ENCODE measurements at regions not wholly inside any gene's neighbourhood (a gene's known extent, or its start where the extent isn't known, plus 50 kb on each side); places are given as distances from the start of the nearest gene placed in this dataset.

DNA sequence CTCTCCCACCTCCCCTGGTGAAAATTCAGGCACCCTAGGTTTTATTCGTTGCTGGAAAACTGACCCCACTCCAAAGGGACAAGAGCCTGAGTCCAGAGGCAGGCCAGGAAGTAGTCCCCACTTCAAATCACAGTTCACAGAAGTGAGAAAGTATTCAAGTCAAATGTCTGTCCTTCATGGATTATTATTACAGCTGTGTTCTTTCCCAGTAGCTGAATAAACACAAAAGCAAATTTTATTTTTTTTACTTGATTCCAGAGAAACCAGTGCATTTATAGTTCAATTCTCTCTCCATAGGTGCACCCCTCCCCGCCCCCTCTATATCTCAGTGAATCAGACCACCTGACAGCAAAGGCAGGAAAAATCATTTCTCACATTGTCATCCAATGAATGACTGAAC lies 113.8 kb upstream of the COL1A2 start:
- H3K36me3 Mint-ChIP-seq (ENCODE audit: low read depth) = no peaks in the 10 kb centered on the region
- H3K4me3 Mint-ChIP-seq (ENCODE audit: unreplicated experiment) = peak overlapping the region; percentile 46
- no peak for DNase-seq (ENCODE audit: low spot score)
- TF ChIP-seq, protein P1, sequence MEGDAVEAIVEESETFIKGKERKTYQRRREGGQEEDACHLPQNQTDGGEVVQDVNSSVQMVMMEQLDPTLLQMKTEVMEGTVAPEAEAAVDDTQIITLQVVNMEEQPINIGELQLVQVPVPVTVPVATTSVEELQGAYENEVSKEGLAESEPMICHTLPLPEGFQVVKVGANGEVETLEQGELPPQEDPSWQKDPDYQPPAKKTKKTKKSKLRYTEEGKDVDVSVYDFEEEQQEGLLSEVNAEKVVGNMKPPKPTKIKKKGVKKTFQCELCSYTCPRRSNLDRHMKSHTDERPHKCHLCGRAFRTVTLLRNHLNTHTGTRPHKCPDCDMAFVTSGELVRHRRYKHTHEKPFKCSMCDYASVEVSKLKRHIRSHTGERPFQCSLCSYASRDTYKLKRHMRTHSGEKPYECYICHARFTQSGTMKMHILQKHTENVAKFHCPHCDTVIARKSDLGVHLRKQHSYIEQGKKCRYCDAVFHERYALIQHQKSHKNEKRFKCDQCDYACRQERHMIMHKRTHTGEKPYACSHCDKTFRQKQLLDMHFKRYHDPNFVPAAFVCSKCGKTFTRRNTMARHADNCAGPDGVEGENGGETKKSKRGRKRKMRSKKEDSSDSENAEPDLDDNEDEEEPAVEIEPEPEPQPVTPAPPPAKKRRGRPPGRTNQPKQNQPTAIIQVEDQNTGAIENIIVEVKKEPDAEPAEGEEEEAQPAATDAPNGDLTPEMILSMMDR (IDR thresholded peaks at IDR 0.05) = no peak
- peak overlapping the region; percentile 79 for H3K27ac Mint-ChIP-seq (ENCODE audit: unreplicated experiment)
- no peaks in the 10 kb centered on the region for H3K27me3 Mint-ChIP-seq (ENCODE audit: low read depth)
- H3K4me1 Mint-ChIP-seq (ENCODE audit: low read depth) = peaks cover 50% of the 10 kb centered on the region
- no peaks in the 10 kb centered on the region for H3K9me3 Mint-ChIP-seq (ENCODE audit: low read depth)

DNA sequence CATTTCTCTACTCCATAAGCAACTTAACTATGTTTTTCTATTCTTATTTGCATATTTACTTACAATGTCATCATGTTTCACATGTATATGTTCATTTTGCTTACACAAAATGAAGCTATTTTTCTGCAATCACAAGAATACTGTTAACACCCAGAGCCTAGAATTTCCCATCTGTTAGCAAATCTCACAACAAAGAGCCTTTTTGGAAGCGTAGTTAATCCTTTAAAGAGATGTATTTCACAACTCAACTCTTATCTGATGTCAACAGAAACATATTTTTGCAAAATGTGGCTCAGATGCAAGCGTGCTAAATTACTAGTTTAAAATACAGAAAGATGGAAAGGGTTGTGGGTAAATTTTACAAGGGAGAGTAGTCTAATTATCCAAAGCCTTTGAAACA lies 110.6 kb upstream of the COL1A2 start:
- H3K4me3 Mint-ChIP-seq (ENCODE audit: unreplicated experiment) = no peak overlapping the region
- peaks cover 40% of the 10 kb centered on the region for H3K4me1 Mint-ChIP-seq (ENCODE audit: low read depth)
- H3K9me3 Mint-ChIP-seq (ENCODE audit: low read depth) = no peaks in the 10 kb centered on the region
- no peaks in the 10 kb centered on the region for H3K27me3 Mint-ChIP-seq (ENCODE audit: low read depth)
- TF ChIP-seq, protein P1 (IDR thresholded peaks at IDR 0.05) = no peak
- no peaks in the 10 kb centered on the region for H3K36me3 Mint-ChIP-seq (ENCODE audit: low read depth)
- H3K27ac Mint-ChIP-seq (ENCODE audit: unreplicated experiment) = no peak overlapping the region
- DNase-seq (ENCODE audit: low spot score) = no peak

DNA sequence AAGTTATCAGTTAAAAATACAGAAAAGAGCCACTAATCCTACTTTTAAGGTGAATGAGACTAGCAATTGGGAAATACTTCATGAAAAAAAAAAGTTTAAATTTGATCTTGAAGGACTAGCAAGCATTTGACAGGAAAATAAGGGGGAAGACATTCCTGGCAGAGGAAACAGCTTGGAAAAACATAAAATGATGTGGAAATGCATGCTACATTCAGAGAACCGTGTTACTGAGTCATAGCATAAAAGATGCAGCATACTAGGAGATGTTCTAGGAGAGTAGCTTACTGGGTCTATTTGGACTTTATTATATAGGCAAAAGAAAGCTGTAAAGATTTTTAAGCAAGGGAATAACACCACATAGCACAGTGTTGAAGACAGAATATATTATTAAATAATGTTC lies 108.6 kb upstream of the COL1A2 start:
- Mint-ChIP-seq H3K4me1 (ENCODE audit: low read depth) (peaks cover 41% of the 10 kb centered on the region), H3K9me3 (ENCODE audit: low read depth) (no peaks in the 10 kb centered on the region), H3K27ac (ENCODE audit: unreplicated experiment) (no peak overlapping the region), H3K36me3 (ENCODE audit: low read depth) (no peaks in the 10 kb centered on the region), H3K4me3 (ENCODE audit: unreplicated experiment) (no peak overlapping the region), H3K27me3 (ENCODE audit: low read depth) (no peaks in the 10 kb centered on the region)
- TF ChIP-seq, protein P1 (IDR thresholded peaks at IDR 0.05) = no peak
- no peak for DNase-seq (ENCODE audit: low spot score)

DNA sequence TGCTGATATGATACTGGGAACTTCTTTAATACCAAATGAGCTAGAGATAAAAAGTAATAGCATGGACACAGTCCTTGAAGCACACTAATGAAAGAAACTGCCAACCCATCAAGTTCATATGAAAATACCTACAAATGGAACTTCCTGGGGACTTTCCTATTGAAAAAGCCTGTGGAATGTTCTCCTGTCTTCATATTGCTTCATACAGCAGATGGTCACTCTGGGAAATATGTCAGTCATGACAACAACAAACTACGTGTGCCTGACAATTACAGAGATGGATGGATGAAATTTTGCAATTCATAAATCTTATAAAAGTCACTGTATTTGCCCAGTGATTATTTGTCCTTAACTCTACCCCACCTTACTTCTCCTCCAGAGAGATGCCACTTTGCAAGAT lies 106.6 kb upstream of the COL1A2 start:
- Mint-ChIP-seq H3K4me3 (ENCODE audit: unreplicated experiment) (no peak overlapping the region), H3K27ac (ENCODE audit: unreplicated experiment) (no peak overlapping the region), H3K4me1 (ENCODE audit: low read depth) (peaks cover 45% of the 10 kb centered on the region), H3K27me3 (ENCODE audit: low read depth) (no peaks in the 10 kb centered on the region), H3K9me3 (ENCODE audit: low read depth) (no peaks in the 10 kb centered on the region), H3K36me3 (ENCODE audit: low read depth) (no peaks in the 10 kb centered on the region)
- TF ChIP-seq, protein P1 (IDR thresholded peaks at IDR 0.05) = no peak
- DNase-seq (ENCODE audit: low spot score) = no peak

DNA sequence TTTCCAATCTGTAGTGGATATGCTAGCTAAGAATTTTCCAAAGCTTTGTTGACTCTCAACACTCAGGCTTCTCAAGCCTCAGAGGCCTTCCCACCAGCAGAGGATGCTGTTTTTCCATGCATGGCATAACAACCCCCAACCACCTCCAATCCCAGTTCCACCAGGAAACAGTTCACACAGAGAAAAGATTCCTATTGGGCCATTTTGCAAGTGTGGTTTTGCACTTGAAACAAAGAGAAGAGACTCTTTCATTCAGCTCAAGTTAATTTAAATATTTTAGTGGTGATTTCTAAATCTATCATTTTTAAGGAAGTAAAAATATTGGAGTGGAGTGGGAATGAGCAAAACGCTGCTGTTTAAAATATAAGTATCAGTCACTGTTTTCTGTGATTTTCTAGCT lies 105.6 kb upstream of the COL1A2 start:
- no peak for DNase-seq (ENCODE audit: low spot score)
- Mint-ChIP-seq H3K9me3 (ENCODE audit: low read depth) (no peaks in the 10 kb centered on the region), H3K4me1 (ENCODE audit: low read depth) (peaks cover 52% of the 10 kb centered on the region), H3K27me3 (ENCODE audit: low read depth) (no peaks in the 10 kb centered on the region), H3K27ac (ENCODE audit: unreplicated experiment) (peak overlapping the region; percentile 76), H3K36me3 (ENCODE audit: low read depth) (no peaks in the 10 kb centered on the region), H3K4me3 (ENCODE audit: unreplicated experiment) (peak overlapping the region; percentile 11)
- TF ChIP-seq, protein P1 (IDR thresholded peaks at IDR 0.05) = peak; percentile 97
